ENCODE measurements at regions not wholly inside any gene's neighbourhood (a gene's known extent, or its start where the extent isn't known, plus 50 kb on each side); places are given as distances from the start of the nearest gene placed in this dataset.

- CTCF ChIA-PET (ENCODE audit: unreplicated experiment) = no interaction called here
- DNase-seq (ENCODE audit: low spot score) = no peak
- Histone ChIP-seq H3K9me2 (ENCODE audit: insufficient read depth, low read length) (peaks cover 2% of the 10 kb centered on the region; the same call in 1 of the 2 replicates), H3K4me3 (ENCODE audit: low read depth, low read length, poor library complexity, severe bottlenecking) (no peak overlapping the region), H2AFZ (ENCODE audit: low read length) (no peak overlapping the region), H3K4me1 (ENCODE audit: insufficient read depth, low read length, poor library complexity, severe bottlenecking) (no peaks in the 10 kb centered on the region), H3K4me2 (ENCODE audit: low read length) (no peak overlapping the region), H3K36me3 (ENCODE audit: insufficient read depth, low read length) (no peaks in the 10 kb centered on the region), H4K20me1 (ENCODE audit: insufficient read depth, low read length) (no peaks in the 10 kb centered on the region), H3K27ac (ENCODE audit: low read depth, low read length, poor library complexity, severe bottlenecking) (no peak overlapping the region), H3K9me3 (ENCODE audit: low read length) (no peaks in the 10 kb centered on the region), H3K79me2 (ENCODE audit: insufficient read depth, low read depth, low read length) (no peaks in the 10 kb centered on the region)
- BruUV-seq (replicated peaks) = no TSS peak
- POLR2A ChIA-PET = no interaction called here
- intact Hi-C loops (cut with micrococcal nuclease; ENCODE audit: unreplicated experiment) = no loop called here
- TF ChIP-seq EZH2phosphoT487 (IDR thresholded peaks at IDR 0.05; ENCODE audit: borderline replicate concordance, low read depth, low read length) (no peak), CTCF (conservative IDR thresholded peaks at IDR 0.05; ENCODE audit: low read length) (no peak)
Observed at GRCh38 chr5:62714296-62714695, 135.7 kb downstream of the LRRC70 start.

GRCh38 chr5:62708481-62709325 is 130.1 kb downstream of the LRRC70 start:
- BruUV-seq (replicated peaks) = no TSS peak
- ChIA-PET CTCF (ENCODE audit: unreplicated experiment) (no interaction called here), POLR2A (interaction anchor here (0.7 kb wide), 1 partner anchor 8 kb away, joined by 3 read pairs; no protein-coding TSS in a partner anchor)
- Histone ChIP-seq H3K9me2 (ENCODE audit: insufficient read depth, low read length) (peaks cover 4% of the 10 kb centered on the region; the same call in 1 of the 2 replicates), H3K4me3 (ENCODE audit: low read depth, low read length, poor library complexity, severe bottlenecking) (no peak overlapping the region), H2AFZ (ENCODE audit: low read length) (no peak overlapping the region), H3K79me2 (ENCODE audit: insufficient read depth, low read depth, low read length) (no peaks in the 10 kb centered on the region), H3K4me2 (ENCODE audit: low read length) (no peak overlapping the region), H4K20me1 (ENCODE audit: insufficient read depth, low read length) (no peaks in the 10 kb centered on the region), H3K9me3 (ENCODE audit: low read length) (no peaks in the 10 kb centered on the region), H3K36me3 (ENCODE audit: insufficient read depth, low read length) (no peaks in the 10 kb centered on the region), H3K4me1 (ENCODE audit: insufficient read depth, low read length, poor library complexity, severe bottlenecking) (no peaks in the 10 kb centered on the region), H3K27ac (ENCODE audit: low read depth, low read length, poor library complexity, severe bottlenecking) (no peak overlapping the region)
- intact Hi-C loops (cut with micrococcal nuclease; ENCODE audit: unreplicated experiment) = no loop called here
- no peak for DNase-seq (ENCODE audit: low spot score)
- TF ChIP-seq CTCF (conservative IDR thresholded peaks at IDR 0.05; ENCODE audit: low read length) (no peak), EZH2phosphoT487 (IDR thresholded peaks at IDR 0.05; ENCODE audit: borderline replicate concordance, low read depth, low read length) (no peak)

- H3K4me2 ChIP-seq (ENCODE audit: low read length) = no peak overlapping the region
- H3K36me3 ChIP-seq (ENCODE audit: insufficient read depth, low read length) = no peaks in the 10 kb centered on the region
- H3K4me3 ChIP-seq (ENCODE audit: low read depth, low read length, poor library complexity, severe bottlenecking) = no peak overlapping the region
- no peaks in the 10 kb centered on the region for H3K79me2 ChIP-seq (ENCODE audit: insufficient read depth, low read depth, low read length)
- TF ChIP-seq CTCF (conservative IDR thresholded peaks at IDR 0.05; ENCODE audit: low read length) (no peak), EZH2phosphoT487 (IDR thresholded peaks at IDR 0.05; ENCODE audit: borderline replicate concordance, low read depth, low read length) (no peak)
- H3K4me1 ChIP-seq (ENCODE audit: insufficient read depth, low read length, poor library complexity, severe bottlenecking) = no peaks in the 10 kb centered on the region
- DNase-seq (ENCODE audit: low spot score) = no peak
- CTCF ChIA-PET (ENCODE audit: unreplicated experiment) = no interaction called here
- H4K20me1 ChIP-seq (ENCODE audit: insufficient read depth, low read length) = no peaks in the 10 kb centered on the region
- no TSS peak for BruUV-seq (replicated peaks)
- no peak overlapping the region for H3K27ac ChIP-seq (ENCODE audit: low read depth, low read length, poor library complexity, severe bottlenecking)
- H3K9me3 ChIP-seq (ENCODE audit: low read length) = no peaks in the 10 kb centered on the region
- H2AFZ ChIP-seq (ENCODE audit: low read length) = no peak overlapping the region
- H3K9me2 ChIP-seq (ENCODE audit: insufficient read depth, low read length) = peaks cover 4% of the 10 kb centered on the region; the same call in 1 of the 2 replicates
- POLR2A ChIA-PET = no interaction called here
- intact Hi-C loops (cut with micrococcal nuclease; ENCODE audit: unreplicated experiment) = no loop called here
Observed at GRCh38 chr5:62707563-62707962, 128.9 kb downstream of the LRRC70 start.
